ENCODE measurements at regions not wholly inside any gene's neighbourhood (a gene's known extent, or its start where the extent isn't known, plus 50 kb on each side); places are given as distances from the start of the nearest gene placed in this dataset.
"Not testable (repeated sequence)": the region's sequence is repeated elsewhere in the genome, so short reads cannot be mapped to it uniquely, and the experiment has no call there.

GRCh38 chr9:62807424-62807823, 1617.6 kb downstream of the SPATA31A7 start:
- H3K4me3 Mint-ChIP-seq (ENCODE audit: unreplicated experiment); DNase-seq (ENCODE audit: unreplicated experiment); BruUV-seq (replicated peaks); H3K9me3 Mint-ChIP-seq (ENCODE audit: unreplicated experiment); H3K4me1 Mint-ChIP-seq (ENCODE audit: insufficient read depth, unreplicated experiment); CTCF ChIA-PET; intact Hi-C loops (cut with micrococcal nuclease); H3K36me3 Mint-ChIP-seq (ENCODE audit: insufficient read depth, unreplicated experiment); POLR2A ChIA-PET; H3K27ac Mint-ChIP-seq (ENCODE audit: low read depth, unreplicated experiment): not testable (repeated sequence)
- peaks cover 23% of the 10 kb centered on the region for H3K27me3 Mint-ChIP-seq (ENCODE audit: insufficient read depth, unreplicated experiment)

GRCh38 chr9:62808081-62808480, 1618.2 kb downstream of the SPATA31A7 start:
- peak; percentile 33 for DNase-seq (ENCODE audit: unreplicated experiment)
- H3K27ac Mint-ChIP-seq (ENCODE audit: low read depth, unreplicated experiment); CTCF ChIA-PET; H3K9me3 Mint-ChIP-seq (ENCODE audit: unreplicated experiment); BruUV-seq (replicated peaks); intact Hi-C loops (cut with micrococcal nuclease); H3K36me3 Mint-ChIP-seq (ENCODE audit: insufficient read depth, unreplicated experiment); H3K4me1 Mint-ChIP-seq (ENCODE audit: insufficient read depth, unreplicated experiment); POLR2A ChIA-PET; H3K4me3 Mint-ChIP-seq (ENCODE audit: unreplicated experiment): not testable (repeated sequence)
- H3K27me3 Mint-ChIP-seq (ENCODE audit: insufficient read depth, unreplicated experiment) = peaks cover 23% of the 10 kb centered on the region

DNA sequence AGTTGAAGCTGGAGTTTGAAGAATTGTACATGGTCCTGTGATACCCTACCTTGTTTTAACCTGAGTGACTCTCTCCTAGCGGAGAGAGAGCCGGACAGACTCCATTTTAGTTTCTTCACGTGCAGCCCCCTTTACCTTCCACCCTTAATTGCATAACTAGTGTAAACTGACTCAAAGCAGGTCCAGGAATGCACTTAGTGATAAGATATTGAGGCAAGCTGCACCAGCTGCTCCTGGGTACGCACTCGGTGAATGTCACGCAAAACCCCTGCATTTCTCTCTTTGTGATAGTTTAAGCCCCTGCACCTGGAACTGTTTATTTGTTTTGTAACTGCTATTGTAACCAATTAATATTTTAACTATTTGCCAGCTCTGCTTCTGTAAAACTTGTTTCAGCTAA, 1620.5 kb downstream of the SPATA31A7 start:
- H3K27ac Mint-ChIP-seq (ENCODE audit: low read depth, unreplicated experiment); POLR2A ChIA-PET; BruUV-seq (replicated peaks); H3K9me3 Mint-ChIP-seq (ENCODE audit: unreplicated experiment); H3K4me3 Mint-ChIP-seq (ENCODE audit: unreplicated experiment); intact Hi-C loops (cut with micrococcal nuclease); H3K36me3 Mint-ChIP-seq (ENCODE audit: insufficient read depth, unreplicated experiment); H3K4me1 Mint-ChIP-seq (ENCODE audit: insufficient read depth, unreplicated experiment); DNase-seq (ENCODE audit: unreplicated experiment); CTCF ChIA-PET: not testable (repeated sequence)
- peaks cover 18% of the 10 kb centered on the region for H3K27me3 Mint-ChIP-seq (ENCODE audit: insufficient read depth, unreplicated experiment)

DNA sequence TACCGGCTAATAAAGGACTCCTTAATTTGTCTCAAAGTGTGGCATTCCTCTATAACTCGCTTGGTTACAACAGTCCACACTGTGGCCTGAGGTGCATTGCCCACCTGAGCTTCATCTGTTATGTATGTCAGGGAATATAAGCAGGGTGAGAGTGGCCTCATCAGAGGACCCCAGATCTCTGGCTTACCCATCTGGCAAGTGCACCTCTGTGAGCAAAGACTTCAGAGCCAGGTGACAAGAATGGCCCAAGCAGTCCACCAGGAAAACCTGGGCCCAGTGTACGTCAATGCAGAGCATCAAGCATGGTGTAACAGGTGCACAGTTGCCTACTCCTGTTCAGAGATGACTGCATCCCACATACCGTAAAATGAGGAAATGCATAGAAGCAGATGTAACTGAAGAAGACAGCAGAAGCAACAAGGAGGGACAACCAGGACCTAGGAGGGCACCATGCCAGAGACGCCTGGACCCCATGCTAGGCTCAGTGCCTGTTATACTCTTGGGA, 1621.0 kb downstream of the SPATA31A7 start:
- DNase-seq (ENCODE audit: unreplicated experiment); H3K27ac Mint-ChIP-seq (ENCODE audit: low read depth, unreplicated experiment); BruUV-seq (replicated peaks); H3K4me1 Mint-ChIP-seq (ENCODE audit: insufficient read depth, unreplicated experiment); H3K4me3 Mint-ChIP-seq (ENCODE audit: unreplicated experiment); intact Hi-C loops (cut with micrococcal nuclease); H3K36me3 Mint-ChIP-seq (ENCODE audit: insufficient read depth, unreplicated experiment); POLR2A ChIA-PET; H3K9me3 Mint-ChIP-seq (ENCODE audit: unreplicated experiment); CTCF ChIA-PET: not testable (repeated sequence)
- peaks cover 16% of the 10 kb centered on the region for H3K27me3 Mint-ChIP-seq (ENCODE audit: insufficient read depth, unreplicated experiment)

GRCh38 chr9:62815436-62815835, 1625.6 kb downstream of the SPATA31A7 start:
- H3K4me1 Mint-ChIP-seq (ENCODE audit: insufficient read depth, unreplicated experiment); intact Hi-C loops (cut with micrococcal nuclease); POLR2A ChIA-PET: not testable (repeated sequence)

DNA sequence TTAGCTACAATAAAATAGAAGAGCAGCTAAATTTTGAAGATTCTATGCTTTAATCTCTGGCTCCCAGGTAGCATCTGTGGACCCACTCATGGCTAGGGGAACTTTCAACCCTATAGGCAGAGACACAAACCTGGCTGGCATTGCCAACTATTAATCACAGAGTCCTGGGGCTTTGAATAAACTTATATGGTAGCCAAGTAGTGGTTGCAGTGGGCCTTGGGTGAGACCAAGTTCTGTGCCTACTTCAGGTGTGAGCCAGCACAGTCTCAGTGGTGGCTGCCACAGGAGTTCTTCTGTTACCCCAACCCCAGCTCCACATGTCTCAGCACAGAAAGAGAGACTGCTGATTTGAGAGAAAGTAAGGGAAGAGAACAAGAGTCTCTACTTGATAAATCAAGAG, 1626.5 kb downstream of the SPATA31A7 start:
- CTCF ChIA-PET; H3K27ac Mint-ChIP-seq (ENCODE audit: low read depth, unreplicated experiment); H3K4me1 Mint-ChIP-seq (ENCODE audit: insufficient read depth, unreplicated experiment); BruUV-seq (replicated peaks); H3K4me3 Mint-ChIP-seq (ENCODE audit: unreplicated experiment); intact Hi-C loops (cut with micrococcal nuclease); H3K9me3 Mint-ChIP-seq (ENCODE audit: unreplicated experiment); DNase-seq (ENCODE audit: unreplicated experiment); H3K36me3 Mint-ChIP-seq (ENCODE audit: insufficient read depth, unreplicated experiment); POLR2A ChIA-PET: not testable (repeated sequence)
- H3K27me3 Mint-ChIP-seq (ENCODE audit: insufficient read depth, unreplicated experiment) = peaks cover 31% of the 10 kb centered on the region

More at GRCh38 chr9:62815436-62815835, 1625.6 kb downstream of the SPATA31A7 start:
- BruUV-seq (replicated peaks); H3K27ac Mint-ChIP-seq (ENCODE audit: low read depth, unreplicated experiment); H3K36me3 Mint-ChIP-seq (ENCODE audit: insufficient read depth, unreplicated experiment); CTCF ChIA-PET; DNase-seq (ENCODE audit: unreplicated experiment); H3K9me3 Mint-ChIP-seq (ENCODE audit: unreplicated experiment); H3K4me3 Mint-ChIP-seq (ENCODE audit: unreplicated experiment): not testable (repeated sequence)
- H3K27me3 Mint-ChIP-seq (ENCODE audit: insufficient read depth, unreplicated experiment) = peaks cover 31% of the 10 kb centered on the region

- BruUV-seq (replicated peaks); intact Hi-C loops (cut with micrococcal nuclease): not testable (repeated sequence)
- peaks cover 31% of the 10 kb centered on the region for H3K27me3 Mint-ChIP-seq (ENCODE audit: insufficient read depth, unreplicated experiment)
These were observed 1627.4 kb downstream of the SPATA31A7 start for GRCh38 chr9:62817214-62817613.

GRCh38 chr9:62822185-62822584, 1632.3 kb downstream of the SPATA31A7 start:
- DNase-seq (ENCODE audit: unreplicated experiment); H3K9me3 Mint-ChIP-seq (ENCODE audit: unreplicated experiment); H3K36me3 Mint-ChIP-seq (ENCODE audit: insufficient read depth, unreplicated experiment); H3K4me1 Mint-ChIP-seq (ENCODE audit: insufficient read depth, unreplicated experiment); POLR2A ChIA-PET; BruUV-seq (replicated peaks); H3K27me3 Mint-ChIP-seq (ENCODE audit: insufficient read depth, unreplicated experiment); CTCF ChIA-PET; intact Hi-C loops (cut with micrococcal nuclease); H3K27ac Mint-ChIP-seq (ENCODE audit: low read depth, unreplicated experiment); H3K4me3 Mint-ChIP-seq (ENCODE audit: unreplicated experiment): not testable (repeated sequence)

More at GRCh38 chr9:62817214-62817613, 1627.4 kb downstream of the SPATA31A7 start:
- POLR2A ChIA-PET; H3K4me1 Mint-ChIP-seq (ENCODE audit: insufficient read depth, unreplicated experiment); H3K36me3 Mint-ChIP-seq (ENCODE audit: insufficient read depth, unreplicated experiment); H3K9me3 Mint-ChIP-seq (ENCODE audit: unreplicated experiment); H3K27ac Mint-ChIP-seq (ENCODE audit: low read depth, unreplicated experiment); DNase-seq (ENCODE audit: unreplicated experiment); CTCF ChIA-PET; H3K4me3 Mint-ChIP-seq (ENCODE audit: unreplicated experiment): not testable (repeated sequence)

DNA sequence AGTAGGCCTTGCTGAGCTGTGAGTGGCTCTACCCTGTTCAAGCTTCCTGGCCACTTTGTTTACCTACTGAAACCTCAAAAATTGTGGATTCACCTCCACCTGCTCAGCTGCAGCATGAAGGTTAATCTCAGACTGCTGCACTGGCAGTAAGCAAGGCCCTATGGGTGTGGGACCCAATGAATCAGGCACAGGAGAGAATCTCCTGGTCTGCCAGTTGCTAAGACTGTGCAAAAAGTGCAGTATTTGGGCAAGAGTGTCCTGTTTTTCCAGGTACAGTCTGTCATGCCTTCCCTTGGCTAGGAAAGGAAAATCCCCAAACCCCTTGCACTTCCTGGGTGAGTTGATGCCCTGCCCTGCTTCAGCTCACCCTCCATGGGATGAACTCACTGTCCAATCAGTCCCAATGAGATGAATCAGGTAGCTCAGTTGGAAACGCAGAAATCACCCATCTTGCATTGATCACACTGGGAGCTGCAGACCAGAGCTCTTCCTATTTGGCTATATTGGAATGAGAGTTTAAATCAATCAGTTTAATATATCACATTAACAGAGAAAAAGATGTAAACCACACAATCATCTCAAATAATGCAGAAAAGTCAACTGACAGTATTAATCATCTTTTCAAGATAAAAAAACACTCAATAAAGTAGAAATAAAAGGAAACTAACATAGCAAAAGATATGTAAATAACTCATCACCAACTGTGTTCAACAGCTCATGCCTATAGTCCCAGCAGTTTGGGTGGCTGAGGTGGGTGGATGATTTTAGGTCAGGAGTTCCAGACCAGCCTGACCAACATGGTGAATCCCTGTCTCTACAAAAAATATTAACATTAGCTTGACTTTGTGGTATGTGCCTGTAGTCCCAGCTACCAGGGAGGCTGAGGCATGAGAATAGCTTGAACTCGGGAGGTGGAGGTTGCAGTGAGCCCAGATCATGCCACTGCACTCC, 1638.4 kb downstream of the SPATA31A7 start:
- BruUV-seq (replicated peaks); POLR2A ChIA-PET; H3K4me3 Mint-ChIP-seq (ENCODE audit: unreplicated experiment): not testable (repeated sequence)

More for the DNA sequence above, 1638.4 kb downstream of the SPATA31A7 start:
- H3K36me3 Mint-ChIP-seq (ENCODE audit: insufficient read depth, unreplicated experiment); H3K9me3 Mint-ChIP-seq (ENCODE audit: unreplicated experiment); intact Hi-C loops (cut with micrococcal nuclease); DNase-seq (ENCODE audit: unreplicated experiment); H3K27ac Mint-ChIP-seq (ENCODE audit: low read depth, unreplicated experiment); H3K27me3 Mint-ChIP-seq (ENCODE audit: insufficient read depth, unreplicated experiment); H3K4me1 Mint-ChIP-seq (ENCODE audit: insufficient read depth, unreplicated experiment); CTCF ChIA-PET: not testable (repeated sequence)

All from MCF 10A (cell line).